ENCODE measurements at regions not wholly inside any gene's neighbourhood (a gene's known extent, or its start where the extent isn't known, plus 50 kb on each side); places are given as distances from the start of the nearest gene placed in this dataset.

DNA sequence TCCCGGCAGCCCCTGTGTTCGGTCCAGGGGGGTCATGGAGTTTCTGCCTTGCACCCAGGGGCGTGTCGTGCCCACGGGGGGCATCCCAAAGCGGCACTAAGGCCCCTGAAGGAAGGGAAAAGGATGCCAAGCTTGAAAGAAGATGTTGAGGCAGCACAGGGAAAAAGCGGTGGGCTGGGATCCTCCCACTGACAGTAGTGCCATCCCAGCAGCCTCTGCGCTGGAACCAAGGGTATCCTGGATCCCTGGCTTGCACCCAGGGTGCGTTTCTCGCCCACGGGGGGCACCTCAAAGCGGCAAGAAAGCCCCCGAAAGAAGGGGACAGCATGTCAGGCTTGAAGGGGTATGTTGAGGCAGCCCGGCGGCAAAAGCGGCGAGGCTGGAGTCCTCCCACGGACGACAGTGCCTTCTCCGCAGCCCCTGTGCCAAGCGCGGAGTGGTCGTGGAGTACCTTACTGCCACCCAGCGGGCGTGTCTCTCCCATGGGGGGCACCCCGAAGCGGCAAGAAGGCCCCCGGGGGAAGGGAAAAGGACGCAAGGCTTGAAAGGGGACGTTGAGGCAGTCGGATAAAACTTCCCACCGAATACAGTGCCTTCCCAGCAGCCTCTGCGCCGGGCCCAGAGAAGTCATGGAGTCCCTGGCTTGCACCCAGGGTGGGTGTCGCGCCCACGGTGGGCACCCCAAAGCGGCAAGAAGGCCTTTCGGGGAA lies 164.4 kb upstream of the ALG10B start:
- H3K9me3 ChIP-seq (ENCODE audit: low read length): no peaks in the 10 kb centered on the region

DNA sequence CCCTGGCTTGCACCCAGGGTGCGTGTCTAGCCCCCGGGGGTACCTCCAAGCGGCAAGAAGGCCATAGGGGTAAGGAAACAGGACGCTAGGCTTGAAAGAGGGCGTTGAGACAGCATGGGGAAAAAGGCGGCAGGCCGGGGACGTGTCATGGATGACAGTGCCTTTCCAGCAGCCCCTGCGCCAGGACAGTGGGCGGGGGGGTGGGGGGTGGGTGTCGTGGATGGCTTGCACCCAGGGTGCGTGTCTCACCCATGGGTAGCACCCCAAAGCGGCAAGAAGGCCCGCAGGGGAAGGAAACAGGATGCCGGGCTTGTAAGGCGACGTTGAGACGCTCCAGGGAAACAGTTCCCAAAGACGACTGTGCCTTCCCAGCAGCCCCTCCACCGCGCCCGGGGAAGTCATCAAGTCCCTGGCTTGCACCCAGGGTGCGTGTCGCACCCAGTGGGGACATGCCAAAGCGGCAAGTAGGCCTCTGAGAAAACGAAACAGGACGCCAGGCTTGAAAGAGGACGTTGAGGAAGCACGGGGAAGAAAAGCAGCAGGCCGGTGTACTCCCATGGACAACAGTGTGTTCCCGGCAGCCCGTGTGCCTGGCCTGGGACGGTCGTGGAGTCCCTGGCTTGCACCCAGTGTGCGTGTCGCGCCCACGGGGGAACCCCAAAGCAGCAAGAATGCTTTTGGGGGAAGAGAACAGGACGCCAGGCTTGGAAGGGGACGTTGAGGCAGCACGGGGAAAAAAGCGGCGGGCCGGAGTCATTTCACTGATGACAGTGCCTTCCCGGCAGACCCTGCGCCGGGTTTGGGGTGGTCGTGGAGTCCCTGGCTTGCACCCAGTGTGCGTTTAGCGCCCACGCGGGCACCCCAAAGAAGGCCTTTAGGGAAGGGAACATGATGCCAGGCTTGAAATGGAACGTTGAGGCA lies 163.5 kb upstream of the ALG10B start:
- Histone ChIP-seq H3K79me2 (ENCODE audit: insufficient read depth, low read depth, low read length) (no peaks in the 10 kb centered on the region), H3K27ac (ENCODE audit: low read depth, low read length, poor library complexity, severe bottlenecking) (no peak overlapping the region), H3K9me2 (ENCODE audit: insufficient read depth, low read length) (no peaks in the 10 kb centered on the region), H3K4me1 (ENCODE audit: insufficient read depth, low read length, poor library complexity, severe bottlenecking) (no peaks in the 10 kb centered on the region), H3K9me3 (ENCODE audit: low read length) (no peaks in the 10 kb centered on the region), H4K20me1 (ENCODE audit: insufficient read depth, low read length) (no peaks in the 10 kb centered on the region), H3K4me2 (ENCODE audit: low read length) (no peak overlapping the region), H3K4me3 (ENCODE audit: low read depth, low read length, poor library complexity, severe bottlenecking) (no peak overlapping the region), H2AFZ (ENCODE audit: low read length) (no peak overlapping the region), H3K36me3 (ENCODE audit: insufficient read depth, low read length) (no peaks in the 10 kb centered on the region)
- intact Hi-C loops (cut with micrococcal nuclease; ENCODE audit: unreplicated experiment): no loop called here
- no peak for TF ChIP-seq CTCF (conservative IDR thresholded peaks at IDR 0.05; ENCODE audit: low read length)
- no peak for TF ChIP-seq EZH2phosphoT487 (IDR thresholded peaks at IDR 0.05; ENCODE audit: borderline replicate concordance, low read depth, low read length)
- ChIA-PET CTCF (ENCODE audit: unreplicated experiment) (no interaction called here), POLR2A (no interaction called here)
- DNase-seq (ENCODE audit: low spot score): no peak
- no TSS peak for BruUV-seq (replicated peaks)

More for the DNA sequence above, 164.4 kb upstream of the ALG10B start:
- no peaks in the 10 kb centered on the region for H3K9me2 ChIP-seq (ENCODE audit: insufficient read depth, low read length)
- H3K4me2 ChIP-seq (ENCODE audit: low read length): no peak overlapping the region
- H3K4me1 ChIP-seq (ENCODE audit: insufficient read depth, low read length, poor library complexity, severe bottlenecking): no peaks in the 10 kb centered on the region
- DNase-seq (ENCODE audit: low spot score): no peak
- no peak overlapping the region for H3K27ac ChIP-seq (ENCODE audit: low read depth, low read length, poor library complexity, severe bottlenecking)
- no peaks in the 10 kb centered on the region for H3K79me2 ChIP-seq (ENCODE audit: insufficient read depth, low read depth, low read length)
- CTCF ChIA-PET (ENCODE audit: unreplicated experiment): no interaction called here
- no peaks in the 10 kb centered on the region for H4K20me1 ChIP-seq (ENCODE audit: insufficient read depth, low read length)
- no TSS peak for BruUV-seq (replicated peaks)
- no peak overlapping the region for H2AFZ ChIP-seq (ENCODE audit: low read length)
- POLR2A ChIA-PET: no interaction called here
- intact Hi-C loops (cut with micrococcal nuclease; ENCODE audit: unreplicated experiment): no loop called here
- TF ChIP-seq EZH2phosphoT487 (IDR thresholded peaks at IDR 0.05; ENCODE audit: borderline replicate concordance, low read depth, low read length) (no peak), CTCF (conservative IDR thresholded peaks at IDR 0.05; ENCODE audit: low read length) (no peak)
- H3K36me3 ChIP-seq (ENCODE audit: insufficient read depth, low read length): no peaks in the 10 kb centered on the region
- H3K4me3 ChIP-seq (ENCODE audit: low read depth, low read length, poor library complexity, severe bottlenecking): no peak overlapping the region

DNA sequence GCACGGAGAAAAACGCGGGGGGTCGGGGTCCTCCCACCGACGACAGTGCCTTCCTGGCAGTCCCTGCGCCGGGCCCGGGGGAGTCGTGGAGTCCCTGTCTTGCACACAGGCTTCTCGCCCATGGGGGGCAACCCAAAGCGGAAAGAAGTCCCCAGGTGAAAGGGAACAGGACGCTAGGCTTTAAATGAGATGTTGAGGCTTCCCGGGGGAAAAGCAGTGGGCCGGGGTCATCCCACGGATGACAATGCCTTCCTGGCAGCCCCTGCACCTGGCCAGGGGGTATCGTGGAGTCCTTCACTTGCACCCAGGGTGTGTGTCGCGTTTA lies 162.9 kb upstream of the ALG10B start:
- no TSS peak for BruUV-seq (replicated peaks)
- ChIA-PET POLR2A (no interaction called here), CTCF (ENCODE audit: unreplicated experiment) (no interaction called here)
- TF ChIP-seq CTCF (conservative IDR thresholded peaks at IDR 0.05; ENCODE audit: low read length): no peak
- no peak for TF ChIP-seq EZH2phosphoT487 (IDR thresholded peaks at IDR 0.05; ENCODE audit: borderline replicate concordance, low read depth, low read length)
- Histone ChIP-seq H3K4me1 (ENCODE audit: insufficient read depth, low read length, poor library complexity, severe bottlenecking) (no peaks in the 10 kb centered on the region), H4K20me1 (ENCODE audit: insufficient read depth, low read length) (no peaks in the 10 kb centered on the region), H3K9me2 (ENCODE audit: insufficient read depth, low read length) (no peaks in the 10 kb centered on the region), H3K27ac (ENCODE audit: low read depth, low read length, poor library complexity, severe bottlenecking) (no peak overlapping the region), H3K79me2 (ENCODE audit: insufficient read depth, low read depth, low read length) (no peaks in the 10 kb centered on the region), H3K4me2 (ENCODE audit: low read length) (no peak overlapping the region), H3K9me3 (ENCODE audit: low read length) (no peaks in the 10 kb centered on the region), H2AFZ (ENCODE audit: low read length) (no peak overlapping the region), H3K4me3 (ENCODE audit: low read depth, low read length, poor library complexity, severe bottlenecking) (no peak overlapping the region), H3K36me3 (ENCODE audit: insufficient read depth, low read length) (no peaks in the 10 kb centered on the region)
- intact Hi-C loops (cut with micrococcal nuclease; ENCODE audit: unreplicated experiment): no loop called here
- no peak for DNase-seq (ENCODE audit: low spot score)
